SK-N-SH treated with all-trans-retinoic acid at 6 μM for 48 hours (cell line): ENCODE measurements at regions not wholly inside any gene's neighbourhood (a gene's known extent, or its start where the extent isn't known, plus 50 kb on each side); places are given as distances from the start of the nearest gene placed in this dataset.
A peak's percentile ranks its signal among the peaks of the same experiment; 100 is the strongest.

ENCODE experiments used
- ATAC-seq: fragments of 200-7000 bp; cut with Tn5 transposase; 3 replicates; pipeline ENCODE4 v1.9.1; 2020; ENCODE audit warnings: mild to moderate bottlenecking, moderate library complexity
- ARNTL ChIP-seq: fragments of 450-650 bp; formaldehyde crosslinking; IDR thresholded peaks from 2 replicates; pipeline ENCODE4 v1.5.0; 2020; ENCODE audit warnings: low read depth, mild to moderate bottlenecking, moderate library complexity, borderline replicate concordance
- CREB5 ChIP-seq: fragments of 250-450 bp; sonication (Bioruptor Pico); IDR thresholded peaks from 2 replicates; pipeline ENCODE4 v1.5.1; 2020; ENCODE audit warnings: low read depth, mild to moderate bottlenecking, moderate library complexity
- CSDC2 ChIP-seq: fragments of 250-450 bp; sonication (Bioruptor Pico); IDR thresholded peaks from 2 replicates; pipeline ENCODE4 v1.5.0; 2020; ENCODE audit warnings: mild to moderate bottlenecking, moderate library complexity
- CSRNP3 ChIP-seq: fragments of 250-450 bp; sonication (Bioruptor Pico); IDR thresholded peaks from 2 replicates; pipeline ENCODE4 v1.5.1; 2021; ENCODE audit warnings: mild to moderate bottlenecking, moderate library complexity
- ESRRG ChIP-seq: fragments of 250-450 bp; sonication (Bioruptor Pico); IDR thresholded peaks from 2 replicates; pipeline ENCODE4 v1.6.1; 2021; ENCODE audit warnings: mild to moderate bottlenecking
- GLIS3 ChIP-seq: fragments of 250-450 bp; sonication (Bioruptor Pico); IDR thresholded peaks from 2 replicates; pipeline ENCODE4 v1.5.0; 2020; ENCODE audit warnings: mild to moderate bottlenecking, moderate library complexity
- ISL1 ChIP-seq: fragments of 250-450 bp; sonication (Bioruptor Pico); IDR thresholded peaks from 2 replicates; pipeline ENCODE4 v2.1.2; 2022; ENCODE audit warnings: mild to moderate bottlenecking, moderate library complexity
- OSR1 ChIP-seq: fragments of 250-450 bp; sonication (Bioruptor Pico); IDR thresholded peaks from 2 replicates; pipeline ENCODE4 v1.8.0; 2022; ENCODE audit warnings: moderate library complexity, mild to moderate bottlenecking, inconsistent platforms
- PPARA ChIP-seq: fragments of 250-450 bp; sonication (Bioruptor Pico); IDR thresholded peaks from 2 replicates; pipeline ENCODE4 v1.5.0; 2020; ENCODE audit warnings: mild to moderate bottlenecking, borderline replicate concordance
- SNAI2 ChIP-seq: fragments of 250-450 bp; sonication (Bioruptor Pico); IDR thresholded peaks from 2 replicates; pipeline ENCODE4 v1.5.0; 2020; ENCODE audit warnings: mild to moderate bottlenecking, moderate library complexity
- TCF4 ChIP-seq: fragments of 250-450 bp; sonication (Bioruptor Pico); IDR thresholded peaks from 2 replicates; pipeline ENCODE4 v1.8.0; 2021; ENCODE audit warnings: mild to moderate bottlenecking, moderate library complexity, borderline replicate concordance
- TOX ChIP-seq: fragments of 250-450 bp; sonication (Bioruptor Pico); IDR thresholded peaks from 2 replicates; pipeline ENCODE4 v1.8.0; 2021; ENCODE audit warnings: mild to moderate bottlenecking, moderate library complexity, borderline replicate concordance
- TSHZ2 ChIP-seq: fragments of 250-450 bp; sonication (Bioruptor Pico); IDR thresholded peaks from 2 replicates; pipeline ENCODE4 v1.5.0; 2020; ENCODE audit warnings: mild to moderate bottlenecking, moderate library complexity
- ZC3H10 ChIP-seq: fragments of 250-450 bp; sonication (Bioruptor Pico); IDR thresholded peaks from 2 replicates; pipeline ENCODE4 v1.5.1; 2021; ENCODE audit warnings: mild to moderate bottlenecking, moderate library complexity
- ZFP3 ChIP-seq: fragments of 250-450 bp; sonication (Bioruptor Pico); IDR thresholded peaks from 2 replicates; pipeline ENCODE4 v1.5.0; 2020; ENCODE audit warnings: mild to moderate bottlenecking, moderate library complexity
- ZFP30 ChIP-seq: fragments of 450-650 bp; formaldehyde crosslinking; IDR thresholded peaks from 2 replicates; pipeline ENCODE4 v1.5.0; 2022; ENCODE audit warnings: mild to moderate bottlenecking, moderate library complexity
- ZNF70 ChIP-seq: fragments of 450-650 bp; formaldehyde crosslinking; IDR thresholded peaks from 2 replicates; pipeline ENCODE4 v1.5.0; 2020; ENCODE audit warnings: mild to moderate bottlenecking, moderate library complexity
- ZNF8 ChIP-seq: fragments of 450-650 bp; formaldehyde crosslinking; IDR thresholded peaks from 2 replicates; pipeline ENCODE4 v1.5.0; 2020; ENCODE audit warnings: mild to moderate bottlenecking, moderate library complexity

GRCh38 chr10:125249948-125250347 is 89.6 kb upstream of the CTBP2 start:
- no peak for TF ChIP-seq PPARA (CRISPR knock-in tag)
- TF ChIP-seq ZFP3 (CRISPR knock-in tag) = no peak
- TF ChIP-seq TCF4 = no peak
- no peak for TF ChIP-seq CSDC2 (CRISPR knock-in tag)
- TF ChIP-seq ZC3H10 (CRISPR knock-in tag) = no peak
- no peak for ATAC-seq

- no peak; the same call in 2 of the 3 replicates for ATAC-seq
- TF ChIP-seq ZNF70 (CRISPR knock-in tag) = no peak
- 0 out of 2 replicates have a peak, but pooled peaks have one; percentile 35 for TF ChIP-seq TCF4
Observed at GRCh38 chr10:125248489-125248888, 88.1 kb upstream of the CTBP2 start.

- TF ChIP-seq TSHZ2 (no peak), TOX (CRISPR knock-in tag) (no peak), OSR1 (CRISPR knock-in tag) (no peak), ZNF70 (CRISPR knock-in tag) (no peak), ZFP30 (CRISPR knock-in tag) (no peak), ARNTL (CRISPR knock-in tag) (no peak), ZC3H10 (CRISPR knock-in tag) (no peak), CSDC2 (CRISPR knock-in tag) (no peak), ZFP3 (CRISPR knock-in tag) (no peak), ISL1 (CRISPR knock-in tag) (no peak)
- ATAC-seq = no peak
Observed at GRCh38 chr10:125247576-125247975, 87.2 kb upstream of the CTBP2 start.

- TF ChIP-seq CREB5 (no peak), TCF4 (no peak), ZNF8 (CRISPR knock-in tag) (no peak), ZFP3 (CRISPR knock-in tag) (no peak), ZFP30 (CRISPR knock-in tag) (no peak), CSRNP3 (CRISPR knock-in tag) (no peak), OSR1 (CRISPR knock-in tag) (no peak), CSDC2 (CRISPR knock-in tag) (no peak), ESRRG (CRISPR knock-in tag) (no peak), ARNTL (CRISPR knock-in tag) (no peak), GLIS3 (no peak), TSHZ2 (no peak), ZC3H10 (CRISPR knock-in tag) (no peak)
- ATAC-seq = no peak
Observed at GRCh38 chr10:125243532-125244253, 83.3 kb upstream of the CTBP2 start.

- TF ChIP-seq GLIS3 (no peak), ZFP30 (CRISPR knock-in tag) (no peak), SNAI2 (no peak), OSR1 (CRISPR knock-in tag) (no peak), TCF4 (no peak), ARNTL (CRISPR knock-in tag) (no peak)
- no peak for ATAC-seq
Observed at GRCh38 chr10:125238682-125239081, 78.3 kb upstream of the CTBP2 start.
